Heart left ventricle (tissue), 13 donors: ENCODE measurements at regions not wholly inside any gene's neighbourhood (a gene's known extent, or its start where the extent isn't known, plus 50 kb on each side); places are given as distances from the start of the nearest gene placed in this dataset.

Source experiments
- POLR2A ChIP-seq, 2 donors: fragments of 450-650 bp; IDR thresholded peaks; one replicate each; pipeline ENCODE4 v1.6.1; 2017; ENCODE audit warnings: antibody characterized with exemption in 2 of 2, mild to moderate bottlenecking in 2 of 2, moderate library complexity in 2 of 2
- TF ChIP-seq, protein P1 (sequence below), 12 donors: fragments of 200-600 bp; sonication (generic) in 4 of 12; IDR thresholded peaks; one replicate each; pipeline versions ENCODE4 v1.5.0 to v1.8.0; 2018 to 2022; ENCODE audit warnings: antibody characterized with exemption in 12 of 12, mild to moderate bottlenecking in 5 of 12
- donor health status: ischemic (EF 13 %, LVEDD 7.1; RV severe dilation, severe dysfunction).
- donor health status: DM: no; HTN: yes; CAD: no.
- donor health status: DM: no; HTN: no; CAD: no.
- donor health status: ischemic (EF 25% LVEDD 6.9; RV normal size, moderate dysfunction).
- donor health status: ischemic (EF 25% LVEDD 5.7; RV mildly dilated, moderate dysfunction).
- donor health status: ischemic (EF 35%, LVEDD 5.7; RV mildly dilated, moderate dysfunction).
- donor health status: nonischemic (EF 11% LVEDD 7.7; RV severe dilation, severe dysfunction).
- donor health status: DM: yes; HTN: yes; CAD: no.
- donor health status: PGD.
- donor health status: ischemic (EF 29% LVEDD 5.4; RV normal size, mild dysfunction).
- donor health status: nonischemic (EF 23%, LVEDD 6.1; RV moderate dilation, normal function).

- TF ChIP-seq, protein P1, sequence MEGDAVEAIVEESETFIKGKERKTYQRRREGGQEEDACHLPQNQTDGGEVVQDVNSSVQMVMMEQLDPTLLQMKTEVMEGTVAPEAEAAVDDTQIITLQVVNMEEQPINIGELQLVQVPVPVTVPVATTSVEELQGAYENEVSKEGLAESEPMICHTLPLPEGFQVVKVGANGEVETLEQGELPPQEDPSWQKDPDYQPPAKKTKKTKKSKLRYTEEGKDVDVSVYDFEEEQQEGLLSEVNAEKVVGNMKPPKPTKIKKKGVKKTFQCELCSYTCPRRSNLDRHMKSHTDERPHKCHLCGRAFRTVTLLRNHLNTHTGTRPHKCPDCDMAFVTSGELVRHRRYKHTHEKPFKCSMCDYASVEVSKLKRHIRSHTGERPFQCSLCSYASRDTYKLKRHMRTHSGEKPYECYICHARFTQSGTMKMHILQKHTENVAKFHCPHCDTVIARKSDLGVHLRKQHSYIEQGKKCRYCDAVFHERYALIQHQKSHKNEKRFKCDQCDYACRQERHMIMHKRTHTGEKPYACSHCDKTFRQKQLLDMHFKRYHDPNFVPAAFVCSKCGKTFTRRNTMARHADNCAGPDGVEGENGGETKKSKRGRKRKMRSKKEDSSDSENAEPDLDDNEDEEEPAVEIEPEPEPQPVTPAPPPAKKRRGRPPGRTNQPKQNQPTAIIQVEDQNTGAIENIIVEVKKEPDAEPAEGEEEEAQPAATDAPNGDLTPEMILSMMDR (IDR thresholded peaks at IDR 0.05): no peak
- no peak for TF ChIP-seq POLR2A (IDR thresholded peaks at IDR 0.05)
Observed at GRCh38 chr5:127176769-127177168, 103.5 kb upstream of the C5orf63 start.
